ENCODE measurements at regions not wholly inside any gene's neighbourhood (a gene's known extent, or its start where the extent isn't known, plus 50 kb on each side); places are given as distances from the start of the nearest gene placed in this dataset.

DNA sequence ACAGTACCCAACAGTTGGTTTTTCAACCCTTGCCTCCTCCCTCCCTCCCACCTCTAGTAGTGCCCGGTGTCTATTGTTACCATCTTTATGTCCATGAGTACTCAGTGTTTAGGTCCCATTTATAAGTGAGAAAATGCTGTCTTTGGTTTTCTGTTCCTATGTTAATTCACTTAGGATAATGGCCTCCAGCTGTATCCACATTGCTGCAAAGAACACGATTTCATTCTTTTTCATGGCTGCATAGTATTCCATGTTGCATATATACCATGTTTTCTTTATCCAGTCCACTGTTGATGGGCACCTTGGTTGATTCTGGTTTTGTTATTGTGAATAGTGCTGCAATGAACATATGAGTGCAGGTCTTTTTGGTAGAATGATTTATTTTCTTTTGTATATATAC is 631.3 kb downstream of the MED13L start:
- TF ChIP-seq EZH2phosphoT487 (IDR thresholded peaks at IDR 0.05; ENCODE audit: insufficient read depth, low read depth), result no peak
- no peak for TF ChIP-seq EZH2 (IDR thresholded peaks at IDR 0.05; ENCODE audit: insufficient read depth, poor library complexity, severe bottlenecking)

Data from GM23248 (cell line).